GM12872 (cell line): ENCODE measurements at regions not wholly inside any gene's neighbourhood (a gene's known extent, or its start where the extent isn't known, plus 50 kb on each side); places are given as distances from the start of the nearest gene placed in this dataset.

Experiments used
- TF ChIP-seq, protein P1 (sequence below): IDR thresholded peaks from 3 replicates; pipeline ENCODE4 v1.5.1; 2011; ENCODE audit warnings: low read depth, mild to moderate bottlenecking, low read length, moderate library complexity; ENCODE audit not compliant: insufficient read depth

DNA sequence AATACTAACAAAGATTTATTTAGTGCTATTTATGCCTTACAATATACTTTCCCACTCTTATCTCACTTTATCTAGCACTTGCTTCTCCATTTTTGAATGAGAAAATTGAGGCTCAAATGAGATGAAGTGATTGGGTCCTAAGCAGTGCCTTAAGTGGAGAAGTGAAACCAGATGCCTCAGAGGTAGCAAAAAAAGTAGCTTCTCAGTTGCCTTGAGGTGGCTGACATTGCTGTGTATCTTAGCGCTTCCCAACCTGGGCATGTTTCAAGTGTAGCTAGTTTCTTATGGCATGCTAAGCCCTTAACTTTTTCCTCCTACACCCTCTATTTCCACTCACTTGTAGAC, 390.4 kb downstream of the OMA1 start:
- TF ChIP-seq, protein P1, sequence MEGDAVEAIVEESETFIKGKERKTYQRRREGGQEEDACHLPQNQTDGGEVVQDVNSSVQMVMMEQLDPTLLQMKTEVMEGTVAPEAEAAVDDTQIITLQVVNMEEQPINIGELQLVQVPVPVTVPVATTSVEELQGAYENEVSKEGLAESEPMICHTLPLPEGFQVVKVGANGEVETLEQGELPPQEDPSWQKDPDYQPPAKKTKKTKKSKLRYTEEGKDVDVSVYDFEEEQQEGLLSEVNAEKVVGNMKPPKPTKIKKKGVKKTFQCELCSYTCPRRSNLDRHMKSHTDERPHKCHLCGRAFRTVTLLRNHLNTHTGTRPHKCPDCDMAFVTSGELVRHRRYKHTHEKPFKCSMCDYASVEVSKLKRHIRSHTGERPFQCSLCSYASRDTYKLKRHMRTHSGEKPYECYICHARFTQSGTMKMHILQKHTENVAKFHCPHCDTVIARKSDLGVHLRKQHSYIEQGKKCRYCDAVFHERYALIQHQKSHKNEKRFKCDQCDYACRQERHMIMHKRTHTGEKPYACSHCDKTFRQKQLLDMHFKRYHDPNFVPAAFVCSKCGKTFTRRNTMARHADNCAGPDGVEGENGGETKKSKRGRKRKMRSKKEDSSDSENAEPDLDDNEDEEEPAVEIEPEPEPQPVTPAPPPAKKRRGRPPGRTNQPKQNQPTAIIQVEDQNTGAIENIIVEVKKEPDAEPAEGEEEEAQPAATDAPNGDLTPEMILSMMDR, result no peak

- TF ChIP-seq, protein P1, result peak; percentile 71
These were observed 391.0 kb downstream of the OMA1 start for GRCh38 chr1:58155418-58156123.

DNA sequence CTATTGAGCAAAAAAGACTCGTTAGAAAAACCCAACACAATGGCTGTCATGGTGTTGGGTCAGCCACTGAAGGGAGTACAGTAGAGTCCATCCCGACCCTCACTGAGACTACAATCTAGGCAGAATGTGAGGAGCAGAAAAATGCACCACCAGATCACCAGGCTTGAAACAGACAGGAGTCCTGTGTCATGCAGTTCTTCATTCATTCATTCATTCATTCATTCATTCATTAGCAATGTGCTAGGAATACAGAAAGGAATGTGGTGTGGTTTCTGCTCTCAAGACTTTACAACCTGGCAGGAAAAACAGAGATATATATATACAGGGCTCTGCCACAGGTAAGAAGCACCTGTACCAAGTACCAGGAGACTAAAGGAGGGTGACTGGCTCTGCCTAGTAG, 392.3 kb downstream of the OMA1 start:
- TF ChIP-seq, protein P1, result no peak

GRCh38 chr1:58152697-58153096, 393.8 kb downstream of the OMA1 start:
- TF ChIP-seq, protein P1, result no peak

GRCh38 chr1:58149271-58149812, 397.2 kb downstream of the OMA1 start:
- TF ChIP-seq, protein P1, result no peak

DNA sequence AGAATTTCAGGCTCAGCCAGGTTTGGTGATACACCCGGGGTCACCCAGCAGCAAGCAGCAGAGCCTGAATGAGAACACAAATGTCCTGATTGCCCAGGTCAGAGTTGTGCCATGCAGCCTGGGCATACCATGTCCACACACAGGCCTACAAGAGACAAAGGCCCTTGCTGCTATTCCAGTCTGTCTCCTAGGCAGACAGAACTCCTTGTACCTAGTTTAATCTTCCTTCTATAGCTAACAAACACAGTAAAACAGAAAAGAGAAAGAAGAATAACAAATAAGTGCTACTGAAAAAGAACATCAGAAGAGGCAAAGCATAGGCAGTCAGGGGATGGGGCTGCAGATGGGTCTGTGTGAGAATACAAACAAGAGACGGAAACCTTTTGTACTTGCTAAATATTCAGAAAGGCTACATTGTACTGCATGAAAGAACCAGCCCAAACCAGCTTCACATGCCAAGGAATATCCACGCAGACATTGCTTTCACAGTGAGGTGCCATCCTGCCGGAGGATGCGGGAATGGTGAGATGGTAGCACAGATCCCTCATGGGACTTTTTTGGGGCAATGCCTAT, 401.7 kb downstream of the OMA1 start:
- TF ChIP-seq, protein P1, result no peak

GRCh38 chr1:58143972-58144697, 402.4 kb downstream of the OMA1 start:
- TF ChIP-seq, protein P1, result no peak
